SU-DHL-6 (cell line): ENCODE measurements at regions not wholly inside any gene's neighbourhood (a gene's known extent, or its start where the extent isn't known, plus 50 kb on each side); places are given as distances from the start of the nearest gene placed in this dataset.
A peak's percentile ranks its signal among the peaks of the same experiment; 100 is the strongest.

Source experiments
- CTCF ChIP-seq: fragments of 200-600 bp; sonication (generic); IDR thresholded peaks from one replicate; pipeline ENCODE4 v1.5.1; 2017; ENCODE audit warnings: antibody characterized with exemption, mild to moderate bottlenecking, low read length, moderate library complexity; ENCODE audit not compliant: insufficient read depth, poor library complexity, severe bottlenecking
- EZH2phosphoT487 ChIP-seq: fragments of 200-600 bp; sonication (generic), shearing (Covaris generic); conservative IDR thresholded peaks from 2 replicates; pipeline ENCODE4 v1.6.1; 2018; ENCODE audit warnings: mild to moderate bottlenecking, antibody characterized with exemption, low read length, moderate library complexity, mixed read lengths

- peak; percentile 69 for TF ChIP-seq CTCF
- no peak for TF ChIP-seq EZH2phosphoT487
These were observed 77.9 kb upstream of the RALY start for GRCh38 chr20:33915726-33916331.
